Esophagus squamous epithelium (tissue), 4 donors: ENCODE measurements at regions not wholly inside any gene's neighbourhood (a gene's known extent, or its start where the extent isn't known, plus 50 kb on each side); places are given as distances from the start of the nearest gene placed in this dataset.

Experiments
- POLR2A ChIP-seq, 4 donors: fragments of 450-650 bp; IDR thresholded peaks; one replicate each; pipeline ENCODE4 v1.6.1; 2017; ENCODE audit warnings: antibody characterized with exemption in 4 of 4, mild to moderate bottlenecking in 4 of 4, moderate library complexity in 3 of 4
- TF ChIP-seq, protein P1 (sequence below), 6 experiments: fragments of 450-650 bp in 4 of 6; fragments of 200-600 bp in 2 of 6; sonication (generic) in 2 of 6; IDR thresholded peaks; one replicate each; pipeline ENCODE4 v1.5.1; 2016 to 2019; ENCODE audit warnings: antibody characterized with exemption in 6 of 6, mild to moderate bottlenecking in 4 of 6, moderate library complexity in 4 of 6

DNA sequence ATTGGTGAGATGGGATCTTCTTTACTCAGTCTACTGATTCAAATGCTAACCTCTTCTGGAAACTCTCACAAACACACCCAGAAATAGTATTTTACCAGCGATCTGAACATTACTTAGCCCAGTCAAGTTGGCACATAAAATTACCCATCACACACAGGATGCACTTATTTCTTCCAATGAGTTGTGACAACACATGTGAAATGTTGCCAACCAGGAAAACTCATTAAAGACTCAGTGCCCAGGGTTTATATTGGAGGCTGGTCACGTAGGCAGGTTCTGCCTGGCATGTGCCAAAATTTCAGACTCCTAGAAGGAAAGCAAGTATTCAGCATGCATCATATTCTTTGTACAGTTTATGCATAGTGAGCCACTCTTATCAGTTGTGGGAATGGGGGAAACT is 443.3 kb downstream of the EPM2A start:
- TF ChIP-seq, protein P1, sequence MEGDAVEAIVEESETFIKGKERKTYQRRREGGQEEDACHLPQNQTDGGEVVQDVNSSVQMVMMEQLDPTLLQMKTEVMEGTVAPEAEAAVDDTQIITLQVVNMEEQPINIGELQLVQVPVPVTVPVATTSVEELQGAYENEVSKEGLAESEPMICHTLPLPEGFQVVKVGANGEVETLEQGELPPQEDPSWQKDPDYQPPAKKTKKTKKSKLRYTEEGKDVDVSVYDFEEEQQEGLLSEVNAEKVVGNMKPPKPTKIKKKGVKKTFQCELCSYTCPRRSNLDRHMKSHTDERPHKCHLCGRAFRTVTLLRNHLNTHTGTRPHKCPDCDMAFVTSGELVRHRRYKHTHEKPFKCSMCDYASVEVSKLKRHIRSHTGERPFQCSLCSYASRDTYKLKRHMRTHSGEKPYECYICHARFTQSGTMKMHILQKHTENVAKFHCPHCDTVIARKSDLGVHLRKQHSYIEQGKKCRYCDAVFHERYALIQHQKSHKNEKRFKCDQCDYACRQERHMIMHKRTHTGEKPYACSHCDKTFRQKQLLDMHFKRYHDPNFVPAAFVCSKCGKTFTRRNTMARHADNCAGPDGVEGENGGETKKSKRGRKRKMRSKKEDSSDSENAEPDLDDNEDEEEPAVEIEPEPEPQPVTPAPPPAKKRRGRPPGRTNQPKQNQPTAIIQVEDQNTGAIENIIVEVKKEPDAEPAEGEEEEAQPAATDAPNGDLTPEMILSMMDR (IDR thresholded peaks at IDR 0.05) = no peak
- TF ChIP-seq POLR2A (IDR thresholded peaks at IDR 0.05) = no peak
